ENCODE measurements at regions not wholly inside any gene's neighbourhood (a gene's known extent, or its start where the extent isn't known, plus 50 kb on each side); places are given as distances from the start of the nearest gene placed in this dataset.

DNA sequence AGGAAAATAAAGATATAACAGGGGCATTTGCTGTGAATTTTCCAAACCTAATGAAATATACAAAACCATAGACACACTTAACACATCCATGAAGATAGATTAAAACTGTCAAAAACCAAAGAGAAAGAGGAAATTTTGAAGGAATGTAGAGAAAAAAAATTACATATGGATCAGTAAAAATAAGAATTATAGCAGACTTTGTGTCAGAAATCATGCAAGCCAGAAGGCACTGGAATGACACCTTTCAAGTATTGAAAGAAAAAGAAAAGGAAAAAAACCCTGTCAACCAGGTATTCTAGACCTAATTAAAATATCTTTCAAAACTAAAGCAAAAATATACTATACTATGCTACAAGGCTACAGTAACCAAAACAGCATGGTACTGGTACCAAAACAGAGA lies 125.8 kb upstream of the PALMD start:
- Mint-ChIP-seq H3K27ac (ENCODE audit: unreplicated experiment) (no peak overlapping the region), H3K9me3 (ENCODE audit: unreplicated experiment) (no peaks in the 10 kb centered on the region), H3K4me3 (ENCODE audit: unreplicated experiment) (no peak overlapping the region), H3K4me1 (ENCODE audit: unreplicated experiment) (no peaks in the 10 kb centered on the region), H3K36me3 (ENCODE audit: low read depth, unreplicated experiment) (no peaks in the 10 kb centered on the region), H3K27me3 (ENCODE audit: unreplicated experiment) (no peaks in the 10 kb centered on the region)
- DNase-seq (ENCODE audit: low spot score) = no peak
- TF ChIP-seq, protein P1, sequence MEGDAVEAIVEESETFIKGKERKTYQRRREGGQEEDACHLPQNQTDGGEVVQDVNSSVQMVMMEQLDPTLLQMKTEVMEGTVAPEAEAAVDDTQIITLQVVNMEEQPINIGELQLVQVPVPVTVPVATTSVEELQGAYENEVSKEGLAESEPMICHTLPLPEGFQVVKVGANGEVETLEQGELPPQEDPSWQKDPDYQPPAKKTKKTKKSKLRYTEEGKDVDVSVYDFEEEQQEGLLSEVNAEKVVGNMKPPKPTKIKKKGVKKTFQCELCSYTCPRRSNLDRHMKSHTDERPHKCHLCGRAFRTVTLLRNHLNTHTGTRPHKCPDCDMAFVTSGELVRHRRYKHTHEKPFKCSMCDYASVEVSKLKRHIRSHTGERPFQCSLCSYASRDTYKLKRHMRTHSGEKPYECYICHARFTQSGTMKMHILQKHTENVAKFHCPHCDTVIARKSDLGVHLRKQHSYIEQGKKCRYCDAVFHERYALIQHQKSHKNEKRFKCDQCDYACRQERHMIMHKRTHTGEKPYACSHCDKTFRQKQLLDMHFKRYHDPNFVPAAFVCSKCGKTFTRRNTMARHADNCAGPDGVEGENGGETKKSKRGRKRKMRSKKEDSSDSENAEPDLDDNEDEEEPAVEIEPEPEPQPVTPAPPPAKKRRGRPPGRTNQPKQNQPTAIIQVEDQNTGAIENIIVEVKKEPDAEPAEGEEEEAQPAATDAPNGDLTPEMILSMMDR (IDR thresholded peaks at IDR 0.05; ENCODE audit: unreplicated experiment) = no peak

GRCh38 chr1:99525331-99525730 lies 120.6 kb upstream of the PALMD start:
- TF ChIP-seq, protein P1 (IDR thresholded peaks at IDR 0.05; ENCODE audit: unreplicated experiment) = no peak
- Mint-ChIP-seq H3K27ac (ENCODE audit: unreplicated experiment) (no peak overlapping the region), H3K9me3 (ENCODE audit: unreplicated experiment) (no peaks in the 10 kb centered on the region), H3K4me1 (ENCODE audit: unreplicated experiment) (no peaks in the 10 kb centered on the region), H3K4me3 (ENCODE audit: unreplicated experiment) (no peak overlapping the region), H3K36me3 (ENCODE audit: low read depth, unreplicated experiment) (no peaks in the 10 kb centered on the region), H3K27me3 (ENCODE audit: unreplicated experiment) (no peaks in the 10 kb centered on the region)
- no peak for DNase-seq (ENCODE audit: low spot score)

DNA sequence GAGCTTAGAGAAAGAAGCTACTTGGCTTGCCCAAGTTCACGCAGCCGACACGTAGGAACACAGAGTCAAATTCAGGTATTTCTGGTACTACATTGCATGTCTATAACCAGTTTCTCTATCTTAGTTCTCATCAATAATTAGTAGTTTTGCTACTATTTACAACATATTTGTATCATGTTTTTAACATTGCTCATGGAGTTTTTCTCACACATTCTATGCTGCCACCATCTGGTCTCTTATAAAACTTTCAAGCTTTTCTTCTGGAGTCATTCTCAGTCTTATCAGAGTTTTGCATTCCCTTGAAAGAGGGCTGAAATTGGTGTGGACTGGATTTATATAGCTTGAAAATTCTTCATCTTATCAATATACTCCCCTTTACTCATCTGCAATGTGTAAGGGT lies 118.8 kb upstream of the PALMD start:
- H3K9me3 Mint-ChIP-seq (ENCODE audit: unreplicated experiment) = no peaks in the 10 kb centered on the region

GRCh38 chr1:99527545-99527944 lies 118.4 kb upstream of the PALMD start:
- DNase-seq (ENCODE audit: low spot score) = no peak
- no peaks in the 10 kb centered on the region for H3K36me3 Mint-ChIP-seq (ENCODE audit: low read depth, unreplicated experiment)
- no peaks in the 10 kb centered on the region for H3K4me1 Mint-ChIP-seq (ENCODE audit: unreplicated experiment)
- TF ChIP-seq, protein P1 (IDR thresholded peaks at IDR 0.05; ENCODE audit: unreplicated experiment) = no peak
- no peaks in the 10 kb centered on the region for H3K27me3 Mint-ChIP-seq (ENCODE audit: unreplicated experiment)
- H3K27ac Mint-ChIP-seq (ENCODE audit: unreplicated experiment) = no peak overlapping the region
- no peak overlapping the region for H3K4me3 Mint-ChIP-seq (ENCODE audit: unreplicated experiment)
- no peaks in the 10 kb centered on the region for H3K9me3 Mint-ChIP-seq (ENCODE audit: unreplicated experiment)

More for the DNA sequence above, 118.8 kb upstream of the PALMD start:
- no peaks in the 10 kb centered on the region for H3K27me3 Mint-ChIP-seq (ENCODE audit: unreplicated experiment)
- H3K36me3 Mint-ChIP-seq (ENCODE audit: low read depth, unreplicated experiment) = no peaks in the 10 kb centered on the region
- H3K4me3 Mint-ChIP-seq (ENCODE audit: unreplicated experiment) = no peak overlapping the region
- TF ChIP-seq, protein P1 (IDR thresholded peaks at IDR 0.05; ENCODE audit: unreplicated experiment) = no peak
- no peak overlapping the region for H3K27ac Mint-ChIP-seq (ENCODE audit: unreplicated experiment)
- no peaks in the 10 kb centered on the region for H3K4me1 Mint-ChIP-seq (ENCODE audit: unreplicated experiment)
- no peak for DNase-seq (ENCODE audit: low spot score)

- DNase-seq (ENCODE audit: low spot score) = no peak
- H3K9me3 Mint-ChIP-seq (ENCODE audit: unreplicated experiment) = no peaks in the 10 kb centered on the region
- no peaks in the 10 kb centered on the region for H3K27me3 Mint-ChIP-seq (ENCODE audit: unreplicated experiment)
- no peaks in the 10 kb centered on the region for H3K4me1 Mint-ChIP-seq (ENCODE audit: unreplicated experiment)
- H3K36me3 Mint-ChIP-seq (ENCODE audit: low read depth, unreplicated experiment) = no peaks in the 10 kb centered on the region
- no peak overlapping the region for H3K27ac Mint-ChIP-seq (ENCODE audit: unreplicated experiment)
- TF ChIP-seq, protein P1 (IDR thresholded peaks at IDR 0.05; ENCODE audit: unreplicated experiment) = no peak
- no peak overlapping the region for H3K4me3 Mint-ChIP-seq (ENCODE audit: unreplicated experiment)
These were observed 116.9 kb upstream of the PALMD start for GRCh38 chr1:99529002-99529401.
